Activated T-helper 1 cell treated with anti-CD3 and anti-CD28 coated beads, Interleukin-2, amount 50 U/mL, for 16 hours (primary cell): ENCODE measurements at regions not wholly inside any gene's neighbourhood (a gene's known extent, or its start where the extent isn't known, plus 50 kb on each side); places are given as distances from the start of the nearest gene placed in this dataset.
"Not testable (repeated sequence)": the region's sequence is repeated elsewhere in the genome, so short reads cannot be mapped to it uniquely, and the experiment has no call there.

ENCODE experiments used
- DNase-seq, 2 donors: peaks; one replicate each; pipeline ENCODE4 v3.0.0-alpha.2; 2020; ENCODE audit warnings: low read depth in 1 of 2, low spot score in 1 of 2

- not testable (repeated sequence) for DNase-seq
Observed at GRCh38 chr14:106356643-106356930, 830.2 kb downstream of the TMEM121 start.

GRCh38 chr14:106359157-106359887 is 832.9 kb downstream of the TMEM121 start:
- not testable (repeated sequence) for DNase-seq

- DNase-seq, result not testable (repeated sequence)
Observed at GRCh38 chr14:106365371-106365770, 839.0 kb downstream of the TMEM121 start.

DNA sequence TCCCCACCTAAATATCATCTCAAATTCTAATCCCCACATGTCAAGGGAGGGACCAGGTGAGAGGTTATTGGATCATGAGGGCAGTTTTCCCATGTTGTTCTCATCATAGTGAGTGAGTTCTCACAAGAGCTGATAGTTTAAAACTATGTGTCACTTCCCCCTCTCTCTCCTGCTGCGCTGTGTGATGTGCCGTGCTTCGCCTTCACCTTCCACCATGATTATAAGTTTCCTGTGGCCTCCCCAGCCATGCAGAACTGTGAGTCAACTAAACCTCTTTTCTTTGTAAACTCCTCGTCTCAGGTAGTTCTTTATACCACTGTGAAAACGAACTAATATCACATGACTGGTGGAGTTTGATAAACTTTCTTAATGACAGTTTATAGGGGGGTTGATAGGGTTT is 839.5 kb downstream of the TMEM121 start:
- DNase-seq, result not testable (repeated sequence)

DNA sequence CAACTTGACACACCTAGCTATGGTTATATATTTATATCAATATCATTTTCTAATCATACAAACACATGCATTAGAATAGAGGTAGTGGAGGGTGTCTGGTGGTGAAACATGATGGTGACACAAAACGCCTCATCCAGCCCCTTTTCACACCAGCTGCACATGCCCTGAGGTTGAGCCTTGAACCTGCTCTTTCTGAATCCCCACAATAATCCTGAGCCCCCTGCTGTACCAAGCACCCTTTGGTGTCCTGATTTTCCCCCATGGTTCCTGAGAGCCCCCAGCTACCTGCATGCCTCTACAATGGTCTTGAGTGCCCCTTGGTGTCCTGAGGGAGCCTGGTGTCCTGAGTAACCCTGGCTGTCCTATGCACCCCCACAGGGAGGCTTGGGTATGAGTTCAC is 840.6 kb downstream of the TMEM121 start:
- DNase-seq, result not testable (repeated sequence)

GRCh38 chr14:106369456-106369855 is 843.1 kb downstream of the TMEM121 start:
- not testable (repeated sequence) for DNase-seq

DNA sequence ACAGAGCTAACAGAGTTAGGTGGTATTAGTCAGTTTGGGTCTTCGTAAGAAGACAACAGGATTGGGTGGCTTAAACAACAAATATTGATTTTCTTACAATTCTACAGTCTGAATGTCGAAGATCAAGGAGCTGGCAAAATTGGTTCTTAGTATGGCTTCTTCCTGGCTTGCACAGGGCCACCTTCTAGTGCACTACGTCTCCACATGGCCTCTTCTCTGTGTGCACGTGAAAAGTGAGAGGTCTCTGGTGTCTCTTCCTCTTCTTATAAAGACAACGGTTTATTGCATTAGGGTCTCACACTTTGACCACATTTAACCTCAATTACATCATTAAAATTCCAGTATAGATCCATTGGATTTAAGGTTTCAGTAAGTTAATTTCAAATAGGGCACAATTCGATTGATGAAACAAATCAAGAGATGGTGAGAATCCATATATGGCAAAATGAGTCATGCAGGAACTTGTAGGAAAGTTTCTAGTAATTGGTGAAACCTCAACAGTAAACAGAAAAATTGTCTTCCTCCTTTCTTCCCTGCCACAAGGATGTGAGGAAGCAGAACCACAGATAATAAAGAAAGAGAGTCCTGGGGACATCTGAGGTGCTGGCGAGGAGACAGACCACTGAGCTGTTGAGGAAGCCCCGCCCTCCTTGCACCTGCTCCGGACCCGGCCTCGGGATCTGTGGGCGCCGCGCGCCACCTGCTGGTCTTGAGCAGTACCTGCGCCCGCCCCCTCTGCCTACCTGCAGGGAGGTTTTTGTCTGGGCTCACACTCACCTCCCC is 846.7 kb downstream of the TMEM121 start:
- DNase-seq, result peak; percentile 61 to 67

GRCh38 chr14:106373653-106374110 is 847.3 kb downstream of the TMEM121 start:
- DNase-seq, result not testable (repeated sequence)

GRCh38 chr14:106377432-106377831 is 851.0 kb downstream of the TMEM121 start:
- no peak for DNase-seq

DNA sequence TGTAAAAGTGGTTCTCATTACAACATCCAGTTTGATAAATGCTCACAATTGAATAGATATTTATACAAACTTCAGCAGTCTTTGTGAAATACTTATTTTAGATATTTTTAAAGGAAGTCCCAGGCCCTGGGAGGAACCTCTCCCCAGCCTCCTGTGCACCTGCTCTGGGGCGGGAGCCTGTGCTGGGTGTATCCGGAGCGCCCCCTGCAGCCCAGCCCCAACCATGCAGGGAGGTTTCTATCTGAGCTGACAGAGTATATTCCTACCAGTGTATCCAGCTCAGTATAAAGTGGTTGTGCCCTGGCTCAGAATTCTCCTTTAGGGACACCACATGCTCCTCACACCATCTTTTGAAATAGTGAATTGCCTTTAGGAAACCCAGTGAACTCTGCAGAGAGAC is 851.8 kb downstream of the TMEM121 start:
- no peak for DNase-seq

GRCh38 chr14:106380740-106381139 is 854.4 kb downstream of the TMEM121 start:
- DNase-seq, result no peak

DNA sequence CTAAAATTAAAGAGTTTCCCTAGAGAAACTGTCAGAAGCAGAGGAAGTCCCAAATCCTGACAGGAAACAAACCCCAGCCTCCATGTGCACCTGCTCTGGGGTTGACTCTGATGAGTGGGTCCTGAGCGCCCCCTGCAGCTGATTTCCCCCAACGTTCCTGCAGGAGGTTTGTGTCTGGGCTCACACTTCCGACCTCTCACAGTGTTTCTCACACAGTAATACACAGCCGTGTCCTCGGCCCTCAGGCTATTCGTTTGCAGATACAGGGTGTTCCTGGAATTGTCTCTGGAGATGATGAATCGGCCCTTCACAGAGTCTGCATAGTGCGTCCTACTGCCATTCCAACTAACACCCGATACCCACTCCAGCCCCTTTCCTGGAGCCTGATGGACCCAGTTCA is 862.8 kb downstream of the TMEM121 start:
- not testable (repeated sequence) for DNase-seq

DNA sequence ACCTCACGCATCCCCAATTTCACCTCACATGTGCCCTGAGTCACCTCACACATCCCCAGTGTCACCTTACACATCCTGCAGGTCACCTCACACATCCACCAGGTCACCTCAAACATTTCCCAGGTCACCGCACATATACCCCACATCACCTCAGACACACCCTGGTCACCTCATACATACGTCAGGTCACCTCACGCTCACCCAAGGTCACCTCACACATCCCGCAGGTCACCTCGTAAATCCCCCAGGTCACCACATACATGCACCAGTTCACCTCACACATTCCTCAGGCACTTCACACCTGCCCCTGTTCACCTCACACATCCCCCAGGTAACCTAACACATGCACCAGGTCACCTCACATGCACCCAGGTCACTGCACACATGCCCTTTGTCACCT is 864.0 kb downstream of the TMEM121 start:
- no peak for DNase-seq

- no peak for DNase-seq
Observed at GRCh38 chr14:106390947-106391346, 864.6 kb downstream of the TMEM121 start.

DNA sequence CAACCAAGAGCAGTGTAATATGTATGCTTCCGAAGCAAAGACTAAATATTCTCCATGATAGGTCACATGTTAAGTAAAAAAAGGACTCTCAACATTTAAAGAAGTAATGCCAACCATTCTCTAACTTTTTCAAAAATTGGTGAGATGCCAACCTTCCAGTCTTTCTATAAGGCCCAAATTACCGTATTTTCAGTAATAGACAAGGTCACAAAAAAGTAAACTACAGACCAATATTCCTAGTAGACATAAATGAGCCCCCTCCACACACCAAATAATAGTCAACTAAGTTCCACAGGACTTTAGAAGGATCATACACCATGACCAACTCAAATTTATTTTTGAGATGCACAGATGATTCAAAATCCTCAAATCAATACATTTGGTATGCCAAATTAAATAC is 867.4 kb downstream of the TMEM121 start:
- DNase-seq, result no peak

DNA sequence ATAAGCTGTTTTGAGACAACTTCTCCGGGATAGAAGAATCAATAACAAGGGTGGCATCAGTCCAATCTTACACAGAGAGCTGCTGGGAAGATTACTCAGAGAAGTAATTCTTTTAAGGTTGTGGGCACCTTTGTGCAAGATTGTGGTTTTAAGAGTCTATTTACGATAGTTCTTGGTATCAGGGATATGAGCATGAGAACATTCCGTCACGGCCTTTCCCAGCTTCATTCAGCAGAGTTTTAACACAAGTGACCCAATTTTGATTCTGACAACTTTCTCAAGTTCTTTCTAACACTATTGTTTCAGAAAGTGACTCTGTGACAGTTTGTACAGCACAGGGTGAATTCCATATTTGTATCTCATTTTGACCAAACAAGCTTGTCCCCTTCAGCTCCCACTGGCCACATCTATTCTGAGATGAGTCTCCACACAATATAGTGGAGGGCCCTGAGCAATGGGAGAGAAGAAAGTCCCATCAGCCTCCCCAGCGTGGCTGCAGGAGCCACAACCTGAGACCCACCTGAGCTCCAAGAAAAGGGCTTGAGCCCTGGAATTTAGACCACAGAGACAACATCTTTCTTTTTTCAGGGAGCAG is 869.2 kb downstream of the TMEM121 start:
- DNase-seq, result no peak

DNA sequence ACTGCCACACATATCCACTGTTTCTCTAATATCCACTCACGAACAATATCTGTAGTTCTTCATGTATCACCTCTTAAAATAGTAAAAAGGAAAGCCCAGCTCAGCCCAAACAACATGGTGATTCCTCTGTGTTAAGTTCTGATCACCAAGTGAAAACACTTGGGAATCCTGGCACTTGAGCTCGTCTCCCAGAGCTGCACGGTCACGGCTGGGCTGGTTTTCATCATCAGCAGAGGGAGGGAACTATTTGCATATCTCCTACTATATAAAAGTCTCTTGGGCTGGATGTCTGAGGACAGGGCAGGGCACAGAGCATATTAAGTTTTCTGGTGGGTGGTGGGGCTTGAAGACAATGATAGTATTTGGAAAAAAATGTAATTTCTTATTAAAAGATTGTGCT is 870.6 kb downstream of the TMEM121 start:
- no peak for DNase-seq

GRCh38 chr14:106398931-106399331 is 872.5 kb downstream of the TMEM121 start:
- DNase-seq, result not testable (repeated sequence)

DNA sequence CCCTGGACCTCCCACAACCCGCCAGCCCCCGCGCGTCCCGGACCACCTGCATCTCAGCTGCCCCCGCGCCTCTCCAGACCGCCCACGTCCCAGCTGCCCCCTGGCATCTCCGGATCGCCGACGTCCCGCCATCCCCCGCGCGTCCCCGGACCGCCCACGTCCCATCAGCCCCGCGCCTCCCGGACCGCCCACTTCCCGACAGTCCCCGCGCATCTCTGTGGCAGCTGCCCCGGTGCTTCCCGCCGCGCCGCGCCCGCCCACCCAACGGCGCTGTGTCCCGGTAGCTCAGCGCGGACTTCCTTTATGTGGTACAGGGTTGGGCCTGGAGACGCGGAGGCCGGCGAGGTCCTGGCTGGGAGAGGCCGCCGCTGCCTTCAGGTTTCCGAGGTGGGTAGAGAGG is 874.9 kb downstream of the TMEM121 start:
- not testable (repeated sequence) for DNase-seq

- DNase-seq, result not testable (repeated sequence)
Observed at GRCh38 chr14:106410229-106410628, 883.8 kb downstream of the TMEM121 start.

GRCh38 chr14:106414464-106414863 is 888.1 kb downstream of the TMEM121 start:
- DNase-seq, result no peak
